GM12878 (cell line): ENCODE measurements at regions not wholly inside any gene's neighbourhood (a gene's known extent, or its start where the extent isn't known, plus 50 kb on each side); places are given as distances from the start of the nearest gene placed in this dataset.

ENCODE experiments used
- CTCF ChIP-seq, 3 experiments: IDR thresholded peaks in 2 of 3; conservative IDR thresholded peaks in 1 of 3; 2 replicates each; pipeline ENCODE4 v1.5.1; 2011; ENCODE audit warnings: low read depth in 3 of 3, low read length in 3 of 3, mild to moderate bottlenecking in 3 of 3, control low read depth in 2 of 3, moderate library complexity in 2 of 3, inconsistent platforms in 1 of 3, mixed read lengths in 1 of 3; ENCODE audit not compliant: control insufficient read depth in 2 of 3, insufficient read depth in 1 of 3; ENCODE audit errors: extremely low read depth in 1 of 3
- HCFC1 ChIP-seq: fragments of 150-350 bp; IDR thresholded peaks from 2 replicates; pipeline ENCODE4 v1.6.1; 2014; ENCODE audit warnings: low read length
- POLR2AphosphoS2 ChIP-seq: IDR thresholded peaks from 2 replicates; pipeline ENCODE4 v1.6.1; 2011; ENCODE audit warnings: low read depth, mild to moderate bottlenecking, low read length, improper control_type of control experiment, moderate library complexity

DNA sequence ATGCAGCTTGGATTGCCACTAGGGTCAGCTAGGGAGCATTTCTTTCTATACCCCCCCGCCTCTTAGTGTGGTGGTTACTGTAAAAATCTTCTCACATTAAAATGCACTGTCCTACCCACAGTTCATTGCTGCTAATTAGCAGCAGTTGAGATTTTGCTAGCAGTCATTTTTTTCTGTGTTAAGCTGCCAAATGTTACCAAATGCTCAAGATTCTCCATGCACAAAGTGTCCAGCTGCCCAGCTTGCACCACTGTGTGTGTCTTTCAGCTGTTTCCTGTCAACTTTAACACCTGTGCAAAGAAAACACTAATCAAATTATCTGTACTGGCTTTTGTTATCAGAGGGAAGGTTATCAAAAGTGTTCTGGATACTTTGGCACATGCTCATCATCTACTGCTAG, 679.3 kb downstream of the NR4A2 start:
- TF ChIP-seq HCFC1 (no peak), CTCF (IDR thresholded peaks at IDR 0.05 in 2 of 3, conservative IDR thresholded peaks at IDR 0.05 in 1 of 3; ENCODE audit: control insufficient read depth in 2 of 3, extremely low read depth in 1 of 3, insufficient read depth in 1 of 3, low read depth in 3 of 3, low read length in 3 of 3) (no peak), POLR2AphosphoS2 (no peak)
